Thyroid gland (tissue), 4 donors: ENCODE measurements at regions not wholly inside any gene's neighbourhood (a gene's known extent, or its start where the extent isn't known, plus 50 kb on each side); places are given as distances from the start of the nearest gene placed in this dataset.

Experiments used
- CTCF ChIP-seq, 6 experiments: fragments of 200-600 bp in 3 of 6; fragments of 450-650 bp in 3 of 6; sonication (generic) in 3 of 6; IDR thresholded peaks; one replicate each; pipeline ENCODE4 v1.5.1; 2016 to 2019; ENCODE audit warnings: antibody characterized with exemption in 6 of 6, mild to moderate bottlenecking in 2 of 6, inconsistent platforms in 1 of 6, moderate library complexity in 1 of 6
- POLR2A ChIP-seq, 2 donors: fragments of 450-650 bp; IDR thresholded peaks; one replicate each; pipeline ENCODE4 v1.6.1; 2017; ENCODE audit warnings: antibody characterized with exemption in 2 of 2, mild to moderate bottlenecking in 2 of 2, moderate library complexity in 1 of 2

GRCh38 chr2:177051278-177051677 is 161.3 kb upstream of the HNRNPA3 start:
- TF ChIP-seq CTCF (IDR thresholded peaks at IDR 0.05) (no peak), POLR2A (IDR thresholded peaks at IDR 0.05) (no peak)
